Thoracic aorta (tissue), 2 donors: ENCODE measurements at regions not wholly inside any gene's neighbourhood (a gene's known extent, or its start where the extent isn't known, plus 50 kb on each side); places are given as distances from the start of the nearest gene placed in this dataset.
"Not testable (repeated sequence)": the region's sequence is repeated elsewhere in the genome, so short reads cannot be mapped to it uniquely, and the experiment has no call there.

Source experiments
- ATAC-seq: fragments of 150-250 bp; one replicate; pipeline ENCODE4 v1.8.0; 2017; ENCODE audit warnings: low read depth; ENCODE audit not compliant: insufficient number of reproducible peaks, low FRiP score
- DNase-seq: peaks from one replicate; pipeline ENCODE4 v3.0.0-alpha.2; 2020; ENCODE audit warnings: low spot score
- H3K27ac ChIP-seq, 2 donors: fragments of 200-600 bp; sonication (generic); 1 replicate in 1 of 2; 2 replicates in 1 of 2; pipeline ENCODE4 v1.5.1; 2016; ENCODE audit warnings: mild to moderate bottlenecking in 2 of 2, moderate library complexity in 2 of 2
- H3K27me3 ChIP-seq: fragments of 200-600 bp; sonication (generic); replicated peaks from 2 replicates; pipeline ENCODE4 v1.6.0; 2016; ENCODE audit warnings: mild to moderate bottlenecking; ENCODE audit not compliant: insufficient read depth
- H3K36me3 ChIP-seq: fragments of 200-600 bp; sonication (generic); one replicate; pipeline ENCODE4 v1.5.1; 2016
- H3K4me1 ChIP-seq, 2 donors: fragments of 200-600 bp; sonication (generic); 1 replicate in 1 of 2; 2 replicates in 1 of 2; pipeline versions ENCODE4 v1.5.1 to v1.6.0; 2016; ENCODE audit warnings: low read depth in 2 of 2, mild to moderate bottlenecking in 1 of 2; ENCODE audit not compliant: control insufficient read depth in 1 of 2
- H3K4me3 ChIP-seq: fragments of 200-600 bp; sonication (generic); 2 replicates; pipeline ENCODE4 v1.5.1; 2016; ENCODE audit warnings: mild to moderate bottlenecking
- H3K9me3 ChIP-seq: fragments of 200-600 bp; sonication (generic); 2 replicates; pipeline ENCODE4 v1.5.1; 2016
- TF ChIP-seq, protein P1 (sequence below): fragments of 200-600 bp; sonication (generic); IDR thresholded peaks from one replicate; pipeline ENCODE4 v1.5.1; 2019; ENCODE audit warnings: antibody characterized with exemption

DNA sequence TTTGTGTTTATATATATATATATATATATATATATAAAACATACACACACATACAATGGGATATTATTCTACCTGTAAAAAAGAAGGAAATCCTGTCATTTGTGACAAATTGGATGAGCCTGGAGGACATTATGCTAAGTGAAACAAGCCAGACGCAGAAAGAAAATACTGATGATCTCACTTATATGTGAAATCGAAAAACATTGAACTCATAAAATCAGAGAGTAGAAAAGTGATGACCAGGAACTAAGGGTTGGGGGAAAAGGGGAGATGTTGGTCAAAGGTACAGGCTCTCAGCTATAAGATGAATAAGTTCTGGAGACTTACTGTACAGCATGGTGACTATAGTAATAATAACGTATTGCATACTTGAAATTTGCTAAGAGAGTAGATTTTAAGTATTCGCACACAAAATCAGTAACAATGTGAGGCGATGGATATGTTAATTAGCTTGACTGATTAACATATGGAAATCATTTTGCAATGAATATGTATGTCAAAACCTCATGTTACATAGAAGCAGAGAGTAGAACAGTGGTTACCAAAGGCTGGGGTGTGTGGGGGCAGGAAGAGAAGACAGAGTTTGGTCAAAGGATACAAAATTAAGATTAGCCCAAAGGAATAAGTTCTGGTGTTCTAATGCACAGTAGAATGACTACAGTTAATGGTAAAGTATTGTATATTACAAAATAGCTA, 92.3 kb upstream of the PHACTR1 start:
- ATAC-seq: no peak
- Histone ChIP-seq H3K27ac (no peak overlapping the region), H3K27me3 (no peaks in the 10 kb centered on the region), H3K9me3 (no peaks in the 10 kb centered on the region), H3K4me3 (no peak overlapping the region), H3K4me1 (no peaks in the 10 kb centered on the region), H3K36me3 (no peaks in the 10 kb centered on the region)
- DNase-seq: no peak
- TF ChIP-seq, protein P1, sequence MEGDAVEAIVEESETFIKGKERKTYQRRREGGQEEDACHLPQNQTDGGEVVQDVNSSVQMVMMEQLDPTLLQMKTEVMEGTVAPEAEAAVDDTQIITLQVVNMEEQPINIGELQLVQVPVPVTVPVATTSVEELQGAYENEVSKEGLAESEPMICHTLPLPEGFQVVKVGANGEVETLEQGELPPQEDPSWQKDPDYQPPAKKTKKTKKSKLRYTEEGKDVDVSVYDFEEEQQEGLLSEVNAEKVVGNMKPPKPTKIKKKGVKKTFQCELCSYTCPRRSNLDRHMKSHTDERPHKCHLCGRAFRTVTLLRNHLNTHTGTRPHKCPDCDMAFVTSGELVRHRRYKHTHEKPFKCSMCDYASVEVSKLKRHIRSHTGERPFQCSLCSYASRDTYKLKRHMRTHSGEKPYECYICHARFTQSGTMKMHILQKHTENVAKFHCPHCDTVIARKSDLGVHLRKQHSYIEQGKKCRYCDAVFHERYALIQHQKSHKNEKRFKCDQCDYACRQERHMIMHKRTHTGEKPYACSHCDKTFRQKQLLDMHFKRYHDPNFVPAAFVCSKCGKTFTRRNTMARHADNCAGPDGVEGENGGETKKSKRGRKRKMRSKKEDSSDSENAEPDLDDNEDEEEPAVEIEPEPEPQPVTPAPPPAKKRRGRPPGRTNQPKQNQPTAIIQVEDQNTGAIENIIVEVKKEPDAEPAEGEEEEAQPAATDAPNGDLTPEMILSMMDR: no peak

DNA sequence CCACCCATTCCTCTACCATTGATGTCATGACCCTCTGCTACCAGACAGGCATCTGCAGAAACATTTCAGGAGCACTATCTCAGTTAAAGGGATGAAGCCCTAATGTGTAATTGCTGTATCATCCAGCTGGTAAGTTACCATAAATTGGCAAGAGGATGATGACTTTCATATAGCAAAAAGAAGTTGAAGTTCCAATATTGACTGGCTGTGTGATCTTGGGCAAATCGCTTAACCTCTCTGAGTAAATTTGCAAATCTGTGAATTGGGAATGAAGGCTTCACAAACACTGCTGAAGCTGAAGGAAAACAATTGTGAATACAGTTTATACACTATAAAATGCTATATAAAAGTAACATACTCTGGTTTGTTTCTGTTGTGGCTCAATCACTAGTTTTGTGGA, 89.5 kb upstream of the PHACTR1 start:
- DNase-seq: no peak

DNA sequence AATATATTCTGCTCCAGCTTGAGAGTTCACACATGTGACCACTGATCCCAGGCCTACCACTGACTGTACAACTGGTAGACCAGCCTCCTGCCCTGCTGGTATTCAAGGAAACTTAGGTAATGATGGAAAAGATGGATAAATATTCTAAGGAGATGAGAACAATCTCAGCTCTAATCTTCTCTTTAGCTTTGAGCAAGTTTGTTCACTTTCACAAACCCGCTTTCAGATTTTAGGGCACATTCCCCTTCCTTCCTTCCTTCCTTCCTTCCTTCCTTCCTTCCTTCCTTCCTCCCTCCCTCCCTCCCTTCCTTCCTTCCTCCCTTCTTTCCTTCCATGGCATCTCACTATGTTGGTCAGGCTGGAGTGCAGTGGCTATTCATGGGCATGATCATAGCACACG, 88.2 kb upstream of the PHACTR1 start:
- no peak overlapping the region for H3K27ac ChIP-seq
- ATAC-seq: no peak
- H3K27me3 ChIP-seq: no peaks in the 10 kb centered on the region
- no peaks in the 10 kb centered on the region for H3K36me3 ChIP-seq
- TF ChIP-seq, protein P1: no peak
- DNase-seq: no peak
- H3K9me3 ChIP-seq: no peaks in the 10 kb centered on the region
- H3K4me1 ChIP-seq: no peaks in the 10 kb centered on the region
- H3K4me3 ChIP-seq: no peak overlapping the region

More for the DNA sequence above, 89.5 kb upstream of the PHACTR1 start:
- no peak overlapping the region for H3K4me3 ChIP-seq
- TF ChIP-seq, protein P1: no peak
- H3K9me3 ChIP-seq: no peaks in the 10 kb centered on the region
- H3K4me1 ChIP-seq: no peaks in the 10 kb centered on the region
- H3K27ac ChIP-seq: no peak overlapping the region
- H3K36me3 ChIP-seq: no peaks in the 10 kb centered on the region
- H3K27me3 ChIP-seq: no peaks in the 10 kb centered on the region
- no peak for ATAC-seq

DNA sequence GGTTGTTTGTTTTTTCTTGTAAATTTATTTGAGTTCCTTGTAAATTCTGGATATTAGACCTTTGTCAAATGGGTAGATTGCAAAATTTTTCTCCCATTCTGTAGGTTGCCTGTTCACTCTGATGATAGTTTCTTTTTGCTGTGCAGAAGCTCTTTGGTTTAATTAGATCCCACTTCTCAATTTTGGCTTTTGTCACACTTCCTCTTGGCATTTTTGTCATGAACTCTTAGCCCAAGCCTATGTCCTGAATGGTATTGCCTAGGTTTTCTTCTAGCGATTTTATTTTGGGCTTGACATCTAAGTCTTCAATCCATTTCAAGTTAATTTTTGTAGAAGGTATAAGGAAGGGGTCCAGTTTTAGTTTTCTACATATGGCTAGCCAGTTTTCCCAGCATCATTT, 82.8 kb upstream of the PHACTR1 start:
- peaks cover 10 to 11% of the 10 kb centered on the region in 2 donors for H3K4me1 ChIP-seq
- not testable (repeated sequence) for H3K4me3 ChIP-seq, H3K36me3 ChIP-seq, ATAC-seq, H3K27ac ChIP-seq, DNase-seq, H3K27me3 ChIP-seq, H3K9me3 ChIP-seq

DNA sequence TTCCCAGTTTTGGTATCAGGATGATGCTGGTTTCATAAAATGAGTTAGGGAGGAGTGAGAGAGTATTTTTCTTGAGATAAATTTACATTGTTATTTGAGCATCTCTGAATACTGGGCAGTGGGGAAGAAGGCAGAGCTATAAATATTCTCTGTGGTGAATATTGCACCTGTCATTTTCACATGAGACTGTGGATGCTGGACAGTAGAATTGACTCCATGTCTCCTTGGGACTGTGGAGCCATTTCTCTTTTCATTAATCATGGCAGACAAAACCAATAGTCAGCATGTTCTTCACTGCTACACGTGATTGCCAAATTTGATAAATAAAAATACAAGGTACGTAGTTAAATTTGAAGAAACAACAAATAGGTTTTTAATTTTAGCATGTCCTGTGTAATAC, 81.2 kb upstream of the PHACTR1 start:
- Histone ChIP-seq H3K4me1 (peaks cover 10 to 11% of the 10 kb centered on the region in 2 donors), H3K4me3 (no peak overlapping the region), H3K9me3 (no peaks in the 10 kb centered on the region), H3K36me3 (no peaks in the 10 kb centered on the region), H3K27ac (no peak overlapping the region), H3K27me3 (no peaks in the 10 kb centered on the region)
- ATAC-seq (no peak), DNase-seq (no peak)
- TF ChIP-seq, protein P1: no peak

DNA sequence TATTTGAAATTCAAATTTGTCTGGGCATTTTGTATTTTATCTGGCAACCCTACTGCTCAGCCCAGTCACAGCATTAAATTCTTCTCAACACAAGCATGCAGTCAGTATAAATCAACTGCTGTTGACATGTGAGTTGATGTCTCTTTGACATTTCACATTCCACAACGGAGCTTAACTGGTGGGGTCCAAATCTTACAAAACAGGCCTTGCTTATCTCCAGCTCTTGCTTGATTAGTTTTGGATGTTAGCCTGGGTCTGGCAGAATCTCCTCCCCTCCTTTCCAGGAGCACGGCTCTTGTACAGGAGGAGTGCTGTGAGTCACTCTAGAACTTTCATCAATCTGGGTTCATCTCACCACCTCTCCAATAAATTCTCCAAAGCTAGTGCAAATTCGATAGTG, 80.8 kb upstream of the PHACTR1 start:
- Histone ChIP-seq H3K9me3 (no peaks in the 10 kb centered on the region), H3K36me3 (no peaks in the 10 kb centered on the region), H3K4me1 (peaks cover 10 to 11% of the 10 kb centered on the region in 2 donors), H3K27ac (no peak overlapping the region), H3K4me3 (no peak overlapping the region), H3K27me3 (no peaks in the 10 kb centered on the region)
- TF ChIP-seq, protein P1: no peak
- no peak for DNase-seq
- peak; percentile 12 for ATAC-seq
